Psoas muscle (tissue), 7 donors: ENCODE measurements at regions not wholly inside any gene's neighbourhood (a gene's known extent, or its start where the extent isn't known, plus 50 kb on each side); places are given as distances from the start of the nearest gene placed in this dataset.

Experiments used
- ATAC-seq, 4 donors: fragments of 200-7000 bp; cut with Tn5 transposase; one replicate each; pipeline ENCODE4 v1.9.1; 2020; ENCODE audit warnings: moderate library complexity in 3 of 4, mild to moderate bottlenecking in 2 of 4
- DNase-seq, 2 donors: peaks; one replicate each; pipeline ENCODE4 v3.0.0-alpha.2; 2020
- H3K27ac ChIP-seq: fragments of 200-600 bp; one replicate; pipeline ENCODE4 v1.8.0; 2022
- H3K27me3 ChIP-seq, 3 donors: fragments of 200-600 bp in 1 of 3; one replicate each; pipeline versions ENCODE4 v1.6.1 to v1.8.0; 2013 to 2022; ENCODE audit warnings: low read length in 2 of 3, mild to moderate bottlenecking in 2 of 3, moderate library complexity in 1 of 3; ENCODE audit not compliant: insufficient read depth in 3 of 3
- H3K36me3 ChIP-seq, 2 donors: fragments of 200-600 bp in 1 of 2; one replicate each; pipeline versions ENCODE4 v1.6.1 to v1.8.0; 2013 to 2022; ENCODE audit warnings: low read depth in 1 of 2, mild to moderate bottlenecking in 1 of 2, moderate library complexity in 1 of 2; ENCODE audit not compliant: insufficient read depth in 1 of 2
- H3K4me1 ChIP-seq: fragments of 200-600 bp; one replicate; pipeline ENCODE4 v1.8.0; 2022
- H3K4me3 ChIP-seq: fragments of 200-600 bp; one replicate; pipeline ENCODE4 v1.8.0; 2022; ENCODE audit warnings: mild to moderate bottlenecking
- H3K9me3 ChIP-seq: fragments of 200-600 bp; one replicate; pipeline ENCODE4 v1.8.0; 2022
- CTCF ChIP-seq: fragments of 200-600 bp; IDR thresholded peaks from one replicate; pipeline ENCODE4 v1.8.0; 2022; ENCODE audit warnings: antibody characterized with exemption
- WGBS, 3 donors: extraction: QIAGEN DNeasy Blood & Tissue Kit; methylation state at CpG; one replicate each; pipeline versions ENCODE4 v1.1.6 to v1.1.7; 2013; 5-methylcytosine and 5-hydroxymethylcytosine counted together
- intact Hi-C, 2 donors: fragments of 100-400 bp; cut with DNase I; formaldehyde crosslinking; loops; one replicate each; pipeline versions ENCODE4 v1.11.0 to v1.14.2; 2022
- donor health status: healthy with polysubstance abuse.
- donor health status: DM: no; HTN: no; CAD: no; lungs with moderate emphysema.
- donor health status: Bipolar disorder and iron deficiency.
- donor health status: healthy.
- donor health status: DM: yes; HTN: yes; CAD: no.
- donor health status: DM: no; HTN: no; CAD: no.
- donor health status: DM: yes; HTN: yes; CAD: no.

- Histone ChIP-seq H3K36me3 (no peaks in the 10 kb centered on the region), H3K27me3 (no peaks in the 10 kb centered on the region), H3K4me3 (no peak overlapping the region), H3K9me3 (no peaks in the 10 kb centered on the region), H3K27ac (no peak overlapping the region), H3K4me1 (no peaks in the 10 kb centered on the region)
- 85 to 95% (median 87%) methylated on average over 2 of the region's 2 CpGs for WGBS, 3 donors
- no peak for TF ChIP-seq CTCF
- ATAC-seq (no peak), DNase-seq (no peak)
- intact Hi-C loops = no loop called here
Measured at GRCh38 chr13:88217883-88218282, 546.7 kb downstream of the SLITRK5 start.

- TF ChIP-seq CTCF = no peak
- 94 to 95% (median 94%) methylated on average over 7 of the region's 7 CpGs for WGBS, 3 donors
- Histone ChIP-seq H3K4me3 (no peak overlapping the region), H3K27ac (no peak overlapping the region), H3K9me3 (no peaks in the 10 kb centered on the region), H3K36me3 (no peaks in the 10 kb centered on the region), H3K4me1 (no peaks in the 10 kb centered on the region), H3K27me3 (no peaks in the 10 kb centered on the region)
- intact Hi-C loops = no loop called here
- ATAC-seq (no peak), DNase-seq (no peak)
Measured at GRCh38 chr13:88223958-88224357, 552.8 kb downstream of the SLITRK5 start.

GRCh38 chr13:88235441-88235840, 564.3 kb downstream of the SLITRK5 start:
- no peak for TF ChIP-seq CTCF
- no peaks in the 10 kb centered on the region for H3K27me3 ChIP-seq
- no peaks in the 10 kb centered on the region for H3K4me1 ChIP-seq
- H3K27ac ChIP-seq = no peak overlapping the region
- intact Hi-C loops = no loop called here
- no peak overlapping the region for H3K4me3 ChIP-seq
- DNase-seq = no peak
- H3K36me3 ChIP-seq = no peaks in the 10 kb centered on the region
- WGBS, 3 donors = 90 to 94% (median 92%) methylated on average over 2 of the region's 2 CpGs
- ATAC-seq = no peak
- H3K9me3 ChIP-seq = peaks cover 3% of the 10 kb centered on the region

GRCh38 chr13:88246239-88246638, 575.1 kb downstream of the SLITRK5 start:
- intact Hi-C loops = no loop called here
- Histone ChIP-seq H3K27me3 (no peaks in the 10 kb centered on the region), H3K4me3 (no peak overlapping the region), H3K9me3 (no peaks in the 10 kb centered on the region), H3K27ac (no peak overlapping the region), H3K36me3 (no peaks in the 10 kb centered on the region), H3K4me1 (no peaks in the 10 kb centered on the region)
- TF ChIP-seq CTCF = no peak
- no peak for ATAC-seq
- DNase-seq = no peak

- no peak for ATAC-seq
- intact Hi-C loops = no loop called here
Measured at GRCh38 chr13:88248393-88248792, 577.2 kb downstream of the SLITRK5 start.

More at GRCh38 chr13:88248393-88248792, 577.2 kb downstream of the SLITRK5 start:
- Histone ChIP-seq H3K4me3 (no peak overlapping the region), H3K27ac (no peak overlapping the region), H3K9me3 (no peaks in the 10 kb centered on the region), H3K36me3 (no peaks in the 10 kb centered on the region), H3K27me3 (no peaks in the 10 kb centered on the region), H3K4me1 (no peaks in the 10 kb centered on the region)
- WGBS, 3 donors = 56 to 69% (median 61%) methylated on average over 4 of the region's 4 CpGs
- no peak for TF ChIP-seq CTCF
- DNase-seq = no peak
